CD4-positive, alpha-beta T cell treated with Interferon alpha-2 for 1 hour (primary cell): ENCODE measurements at regions not wholly inside any gene's neighbourhood (a gene's known extent, or its start where the extent isn't known, plus 50 kb on each side); places are given as distances from the start of the nearest gene placed in this dataset.

Experiments
- DNase-seq, 2 donors: peaks; one replicate each; pipeline ENCODE4 v3.0.0-alpha.2; 2020 to 2022

GRCh38 chr20:17856837-17857605 is 111.6 kb downstream of the SNX5 start:
- DNase-seq = no peak

- DNase-seq = peak in 1 of 2 donors; percentile 42
Observed at GRCh38 chr20:17856024-17856564, 112.5 kb downstream of the SNX5 start.

- no peak for DNase-seq
Observed at GRCh38 chr20:17854307-17854903, 114.2 kb downstream of the SNX5 start.

- no peak for DNase-seq
Observed at GRCh38 chr20:17852323-17852722, 116.3 kb downstream of the SNX5 start.

- no peak for DNase-seq
Observed at GRCh38 chr20:17850684-17851026, 117.9 kb downstream of the SNX5 start.

GRCh38 chr20:17849901-17850683 is 118.5 kb downstream of the SNX5 start:
- DNase-seq = no peak

- no peak for DNase-seq
Observed at GRCh38 chr20:17849138-17849900, 119.3 kb downstream of the SNX5 start.

- DNase-seq = no peak
Observed at GRCh38 chr20:17848249-17849048, 120.1 kb downstream of the SNX5 start.

GRCh38 chr20:17845701-17846475 is 122.7 kb downstream of the SNX5 start:
- DNase-seq = no peak

- no peak for DNase-seq
Observed at GRCh38 chr20:17844549-17845298, 123.9 kb downstream of the SNX5 start.

GRCh38 chr20:17844133-17844429 is 124.5 kb downstream of the SNX5 start:
- DNase-seq = no peak

- peak; percentile 10 to 30 for DNase-seq
Observed at GRCh38 chr20:17843246-17844132, 125.1 kb downstream of the SNX5 start.

- DNase-seq = no peak
Observed at GRCh38 chr20:17841751-17842215, 126.8 kb downstream of the SNX5 start.

- no peak for DNase-seq
Observed at GRCh38 chr20:17840423-17840822, 128.2 kb downstream of the SNX5 start.

GRCh38 chr20:17838921-17839320 is 129.7 kb downstream of the SNX5 start:
- no peak for DNase-seq

- DNase-seq = no peak
Observed at GRCh38 chr20:17837179-17837578, 131.4 kb downstream of the SNX5 start.

GRCh38 chr20:17836303-17836861 is 132.2 kb downstream of the SNX5 start:
- DNase-seq = no peak

GRCh38 chr20:17835934-17836300 is 132.7 kb downstream of the SNX5 start:
- DNase-seq = no peak
